Liver (tissue), 8 donors: ENCODE measurements at regions not wholly inside any gene's neighbourhood (a gene's known extent, or its start where the extent isn't known, plus 50 kb on each side); places are given as distances from the start of the nearest gene placed in this dataset.

Source experiments
- DNase-seq: peaks from one replicate; pipeline ENCODE4 v3.0.0-alpha.2; 2017; ENCODE audit warnings: low spot score
- H3K27ac ChIP-seq, 2 donors: one replicate each; pipeline ENCODE4 v1.7.0; 2013; ENCODE audit warnings: inconsistent platforms in 2 of 2, low read length in 2 of 2, control low read depth in 1 of 2, low read depth in 1 of 2, mild to moderate bottlenecking in 1 of 2
- H3K27me3 ChIP-seq, 4 donors: one replicate each; pipeline versions ENCODE4 v1.6.1 to v1.7.0; 2013; ENCODE audit warnings: low read length in 3 of 4, inconsistent platforms in 1 of 4, mild to moderate bottlenecking in 1 of 4, moderate library complexity in 1 of 4; ENCODE audit not compliant: control insufficient read depth in 4 of 4, insufficient read depth in 4 of 4
- H3K36me3 ChIP-seq, 4 donors: one replicate each; pipeline versions ENCODE4 v1.6.1 to v1.7.0; 2013; ENCODE audit warnings: low read length in 3 of 4, mild to moderate bottlenecking in 3 of 4, low read depth in 1 of 4, moderate library complexity in 1 of 4; ENCODE audit not compliant: control insufficient read depth in 4 of 4, insufficient read depth in 3 of 4
- H3K4me1 ChIP-seq, 4 donors: one replicate each; pipeline versions ENCODE4 v1.6.1 to v1.7.0; 2013; ENCODE audit warnings: low read length in 3 of 4, mild to moderate bottlenecking in 3 of 4, moderate library complexity in 1 of 4; ENCODE audit not compliant: control insufficient read depth in 4 of 4, insufficient read depth in 4 of 4
- H3K4me3 ChIP-seq, 3 donors: one replicate each; pipeline versions ENCODE4 v1.6.1 to v1.7.0; 2013; ENCODE audit warnings: low read length in 3 of 3, control low read depth in 1 of 3, low read depth in 1 of 3, mild to moderate bottlenecking in 1 of 3
- H3K9ac ChIP-seq, 2 donors: one replicate each; pipeline ENCODE4 v1.7.0; 2013; ENCODE audit warnings: low read length in 2 of 2, mild to moderate bottlenecking in 2 of 2, moderate library complexity in 2 of 2, control low read depth in 1 of 2, low read depth in 1 of 2
- H3K9me3 ChIP-seq, 4 donors: one replicate each; pipeline versions ENCODE4 v1.6.1 to v1.7.0; 2013; ENCODE audit warnings: low read length in 3 of 4; ENCODE audit not compliant: control insufficient read depth in 4 of 4
- EGR1 ChIP-seq, 2 donors: IDR thresholded peaks; 2 replicates each; pipeline ENCODE4 v1.6.1; 2016 to 2018; ENCODE audit warnings: antibody characterized with exemption in 2 of 2, low read depth in 2 of 2
- GABPA ChIP-seq, 2 donors: IDR thresholded peaks in 1 of 2; conservative IDR thresholded peaks in 1 of 2; 2 replicates each; pipeline ENCODE4 v1.6.1; 2016; ENCODE audit warnings: antibody characterized with exemption in 2 of 2, mild to moderate bottlenecking in 1 of 2, moderate library complexity in 1 of 2
- HNF4A ChIP-seq, 2 donors: conservative IDR thresholded peaks; 2 replicates each; pipeline ENCODE4 v1.6.1; 2016; ENCODE audit warnings: antibody characterized with exemption in 2 of 2, mild to moderate bottlenecking in 2 of 2
- JUND ChIP-seq, 2 donors: IDR thresholded peaks; 2 replicates each; pipeline ENCODE4 v1.6.1; 2016; ENCODE audit warnings: antibody characterized with exemption in 2 of 2
- NR2F2 ChIP-seq: IDR thresholded peaks from 2 replicates; pipeline ENCODE4 v1.6.1; 2016; ENCODE audit warnings: antibody characterized with exemption
- RAD21 ChIP-seq, 2 donors: IDR thresholded peaks; 2 replicates each; pipeline ENCODE4 v1.6.1; 2016; ENCODE audit warnings: antibody characterized with exemption in 2 of 2, mild to moderate bottlenecking in 2 of 2
- TAF1 ChIP-seq: conservative IDR thresholded peaks from 2 replicates; pipeline ENCODE4 v1.6.1; 2016; ENCODE audit warnings: antibody characterized with exemption, mild to moderate bottlenecking
- YY1 ChIP-seq: IDR thresholded peaks from 2 replicates; pipeline ENCODE4 v1.6.1; 2016; ENCODE audit warnings: antibody characterized with exemption, mild to moderate bottlenecking
- WGBS: extraction: QIAGEN DNeasy Blood & Tissue Kit; methylation state at CpG from one replicate; pipeline ENCODE4 v1.1.7; 2013; 5-methylcytosine and 5-hydroxymethylcytosine counted together
- TF ChIP-seq, protein P1 (sequence below): IDR thresholded peaks from 2 replicates; pipeline ENCODE4 v1.6.1; 2016; ENCODE audit warnings: antibody characterized with exemption
- TF ChIP-seq, protein P2 (sequence below): IDR thresholded peaks from 2 replicates; pipeline ENCODE4 v1.6.1; 2016; ENCODE audit warnings: antibody characterized with exemption, mild to moderate bottlenecking
- TF ChIP-seq, protein P3 (sequence below): fragments of 150-350 bp; IDR thresholded peaks from 2 replicates; pipeline ENCODE4 v1.5.1; 2017; ENCODE audit warnings: improper control_type of control experiment, low read depth, low read length; ENCODE audit not compliant: missing input control
- TF ChIP-seq, protein P4 (sequence below): IDR thresholded peaks from 2 replicates; pipeline ENCODE4 v1.6.1; 2016; ENCODE audit warnings: antibody characterized with exemption
- donor health status: healthy.
- donor health status: healthy.
- donor health status: healthy.
- donor health status: healthy.
- donor health status: healthy.

DNA sequence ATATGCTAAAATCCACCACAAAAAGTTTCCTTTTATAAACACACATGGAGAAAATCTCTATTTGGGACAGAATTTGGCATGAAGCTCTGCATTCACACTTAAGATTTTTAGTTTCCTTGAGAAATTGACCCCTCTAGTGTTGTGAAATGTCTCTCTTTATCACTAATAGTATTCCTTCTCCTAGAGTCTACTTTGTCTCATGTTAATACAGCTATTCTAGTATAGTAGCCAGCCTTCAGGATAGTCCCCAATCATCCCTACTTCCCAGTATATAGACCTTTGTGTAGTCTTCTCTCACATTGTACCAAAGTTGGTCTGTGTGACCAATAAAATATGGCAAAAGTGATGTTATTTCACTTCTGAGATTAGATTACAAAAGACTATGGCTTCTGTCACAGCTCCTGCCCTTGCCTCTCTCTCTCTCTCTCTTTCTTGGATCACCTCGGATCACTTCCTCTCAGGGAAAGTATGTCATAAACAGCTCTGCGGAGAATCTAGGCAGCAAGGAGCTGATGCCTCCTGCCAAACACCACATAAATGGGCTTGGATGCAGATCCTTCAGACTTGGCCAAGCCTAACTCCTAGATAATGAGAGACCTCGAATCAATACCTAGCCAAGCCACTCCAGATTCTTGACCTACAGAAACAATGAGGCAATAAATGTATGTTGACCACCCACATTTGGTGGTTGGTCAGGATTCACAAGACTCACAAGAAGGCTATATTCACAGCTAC lies 59.7 kb upstream of the NABP1 start:
- Histone ChIP-seq H3K36me3 (no peaks in the 10 kb centered on the region), H3K27me3 (no peaks in the 10 kb centered on the region), H3K4me1 (no peaks in the 10 kb centered on the region), H3K9ac (no peak overlapping the region), H3K9me3 (no peaks in the 10 kb centered on the region), H3K27ac (no peak overlapping the region), H3K4me3 (no peak overlapping the region)
- 82% methylated on average over 3 of the region's 3 CpGs for WGBS
- no peak for DNase-seq
- TF ChIP-seq YY1 (no peak), RAD21 (IDR thresholded peaks at IDR 0.05) (no peak), NR2F2 (no peak), HNF4A (conservative IDR thresholded peaks at IDR 0.05) (no peak), TAF1 (no peak), JUND (IDR thresholded peaks at IDR 0.05) (no peak)
- TF ChIP-seq, protein P1, sequence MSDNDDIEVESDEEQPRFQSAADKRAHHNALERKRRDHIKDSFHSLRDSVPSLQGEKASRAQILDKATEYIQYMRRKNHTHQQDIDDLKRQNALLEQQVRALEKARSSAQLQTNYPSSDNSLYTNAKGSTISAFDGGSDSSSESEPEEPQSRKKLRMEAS: no peak
- TF ChIP-seq, protein P2, sequence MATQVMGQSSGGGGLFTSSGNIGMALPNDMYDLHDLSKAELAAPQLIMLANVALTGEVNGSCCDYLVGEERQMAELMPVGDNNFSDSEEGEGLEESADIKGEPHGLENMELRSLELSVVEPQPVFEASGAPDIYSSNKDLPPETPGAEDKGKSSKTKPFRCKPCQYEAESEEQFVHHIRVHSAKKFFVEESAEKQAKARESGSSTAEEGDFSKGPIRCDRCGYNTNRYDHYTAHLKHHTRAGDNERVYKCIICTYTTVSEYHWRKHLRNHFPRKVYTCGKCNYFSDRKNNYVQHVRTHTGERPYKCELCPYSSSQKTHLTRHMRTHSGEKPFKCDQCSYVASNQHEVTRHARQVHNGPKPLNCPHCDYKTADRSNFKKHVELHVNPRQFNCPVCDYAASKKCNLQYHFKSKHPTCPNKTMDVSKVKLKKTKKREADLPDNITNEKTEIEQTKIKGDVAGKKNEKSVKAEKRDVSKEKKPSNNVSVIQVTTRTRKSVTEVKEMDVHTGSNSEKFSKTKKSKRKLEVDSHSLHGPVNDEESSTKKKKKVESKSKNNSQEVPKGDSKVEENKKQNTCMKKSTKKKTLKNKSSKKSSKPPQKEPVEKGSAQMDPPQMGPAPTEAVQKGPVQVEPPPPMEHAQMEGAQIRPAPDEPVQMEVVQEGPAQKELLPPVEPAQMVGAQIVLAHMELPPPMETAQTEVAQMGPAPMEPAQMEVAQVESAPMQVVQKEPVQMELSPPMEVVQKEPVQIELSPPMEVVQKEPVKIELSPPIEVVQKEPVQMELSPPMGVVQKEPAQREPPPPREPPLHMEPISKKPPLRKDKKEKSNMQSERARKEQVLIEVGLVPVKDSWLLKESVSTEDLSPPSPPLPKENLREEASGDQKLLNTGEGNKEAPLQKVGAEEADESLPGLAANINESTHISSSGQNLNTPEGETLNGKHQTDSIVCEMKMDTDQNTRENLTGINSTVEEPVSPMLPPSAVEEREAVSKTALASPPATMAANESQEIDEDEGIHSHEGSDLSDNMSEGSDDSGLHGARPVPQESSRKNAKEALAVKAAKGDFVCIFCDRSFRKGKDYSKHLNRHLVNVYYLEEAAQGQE: no peak
- TF ChIP-seq, protein P3, sequence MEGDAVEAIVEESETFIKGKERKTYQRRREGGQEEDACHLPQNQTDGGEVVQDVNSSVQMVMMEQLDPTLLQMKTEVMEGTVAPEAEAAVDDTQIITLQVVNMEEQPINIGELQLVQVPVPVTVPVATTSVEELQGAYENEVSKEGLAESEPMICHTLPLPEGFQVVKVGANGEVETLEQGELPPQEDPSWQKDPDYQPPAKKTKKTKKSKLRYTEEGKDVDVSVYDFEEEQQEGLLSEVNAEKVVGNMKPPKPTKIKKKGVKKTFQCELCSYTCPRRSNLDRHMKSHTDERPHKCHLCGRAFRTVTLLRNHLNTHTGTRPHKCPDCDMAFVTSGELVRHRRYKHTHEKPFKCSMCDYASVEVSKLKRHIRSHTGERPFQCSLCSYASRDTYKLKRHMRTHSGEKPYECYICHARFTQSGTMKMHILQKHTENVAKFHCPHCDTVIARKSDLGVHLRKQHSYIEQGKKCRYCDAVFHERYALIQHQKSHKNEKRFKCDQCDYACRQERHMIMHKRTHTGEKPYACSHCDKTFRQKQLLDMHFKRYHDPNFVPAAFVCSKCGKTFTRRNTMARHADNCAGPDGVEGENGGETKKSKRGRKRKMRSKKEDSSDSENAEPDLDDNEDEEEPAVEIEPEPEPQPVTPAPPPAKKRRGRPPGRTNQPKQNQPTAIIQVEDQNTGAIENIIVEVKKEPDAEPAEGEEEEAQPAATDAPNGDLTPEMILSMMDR: no peak
- TF ChIP-seq, protein P4, sequence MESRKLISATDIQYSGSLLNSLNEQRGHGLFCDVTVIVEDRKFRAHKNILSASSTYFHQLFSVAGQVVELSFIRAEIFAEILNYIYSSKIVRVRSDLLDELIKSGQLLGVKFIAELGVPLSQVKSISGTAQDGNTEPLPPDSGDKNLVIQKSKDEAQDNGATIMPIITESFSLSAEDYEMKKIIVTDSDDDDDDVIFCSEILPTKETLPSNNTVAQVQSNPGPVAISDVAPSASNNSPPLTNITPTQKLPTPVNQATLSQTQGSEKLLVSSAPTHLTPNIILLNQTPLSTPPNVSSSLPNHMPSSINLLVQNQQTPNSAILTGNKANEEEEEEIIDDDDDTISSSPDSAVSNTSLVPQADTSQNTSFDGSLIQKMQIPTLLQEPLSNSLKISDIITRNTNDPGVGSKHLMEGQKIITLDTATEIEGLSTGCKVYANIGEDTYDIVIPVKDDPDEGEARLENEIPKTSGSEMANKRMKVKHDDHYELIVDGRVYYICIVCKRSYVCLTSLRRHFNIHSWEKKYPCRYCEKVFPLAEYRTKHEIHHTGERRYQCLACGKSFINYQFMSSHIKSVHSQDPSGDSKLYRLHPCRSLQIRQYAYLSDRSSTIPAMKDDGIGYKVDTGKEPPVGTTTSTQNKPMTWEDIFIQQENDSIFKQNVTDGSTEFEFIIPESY: no peak

DNA sequence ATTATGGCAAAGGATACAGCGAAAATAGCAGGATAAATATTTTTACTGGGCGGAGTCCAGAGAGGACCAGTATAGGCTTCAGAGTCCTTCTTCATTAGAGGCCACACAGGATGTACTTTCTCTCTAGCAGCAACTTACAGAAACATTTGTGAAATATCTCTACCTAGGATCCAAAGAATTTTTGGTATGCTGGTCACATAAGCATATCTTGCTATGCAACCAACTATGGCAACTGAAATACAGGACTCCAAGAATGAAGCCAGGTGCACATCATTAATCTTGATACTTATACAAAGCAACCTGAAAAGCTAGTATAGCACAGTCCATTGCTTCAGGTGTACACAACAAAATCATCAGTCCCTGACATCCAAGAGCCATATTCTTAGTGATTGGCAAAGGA lies 59.1 kb upstream of the NABP1 start:
- Histone ChIP-seq H3K4me3 (no peak overlapping the region), H3K9me3 (no peaks in the 10 kb centered on the region), H3K27me3 (no peaks in the 10 kb centered on the region), H3K36me3 (no peaks in the 10 kb centered on the region), H3K9ac (no peak overlapping the region), H3K4me1 (no peaks in the 10 kb centered on the region), H3K27ac (no peak overlapping the region)
- 97% methylated on average over 2 of the region's 2 CpGs for WGBS
- TF ChIP-seq, protein P1: no peak
- TF ChIP-seq RAD21 (IDR thresholded peaks at IDR 0.05) (no peak), GABPA (IDR thresholded peaks at IDR 0.05 in 1 of 2, conservative IDR thresholded peaks at IDR 0.05 in 1 of 2) (no peak), EGR1 (IDR thresholded peaks at IDR 0.05; ENCODE audit: low read depth in 2 of 2) (no peak)
- TF ChIP-seq, protein P4: no peak
- DNase-seq: no peak
